ENCODE measurements at regions not wholly inside any gene's neighbourhood (a gene's known extent, or its start where the extent isn't known, plus 50 kb on each side); places are given as distances from the start of the nearest gene placed in this dataset.

GRCh38 chr16:86683441-86684194, 105.3 kb downstream of the FOXL1 start:
- no peak for ATAC-seq

- ATAC-seq: no peak
Observed at GRCh38 chr16:86685076-86685475, 106.7 kb downstream of the FOXL1 start.

- ATAC-seq: no peak
Observed at GRCh38 chr16:86690970-86691369, 112.6 kb downstream of the FOXL1 start.

- ATAC-seq: no peak
Observed at GRCh38 chr16:86692426-86692825, 114.1 kb downstream of the FOXL1 start.

- no peak for ATAC-seq
Observed at GRCh38 chr16:86693033-86693432, 114.7 kb downstream of the FOXL1 start.

GRCh38 chr16:86697715-86698114, 119.4 kb downstream of the FOXL1 start:
- ATAC-seq: no peak

- no peak for ATAC-seq
Observed at GRCh38 chr16:86700046-86700945, 121.9 kb downstream of the FOXL1 start.

GRCh38 chr16:86701286-86701975, 123.1 kb downstream of the FOXL1 start:
- ATAC-seq: no peak

GRCh38 chr16:86702824-86703588, 124.7 kb downstream of the FOXL1 start:
- ATAC-seq: no peak

- ATAC-seq: no peak
Observed at GRCh38 chr16:86704516-86704915, 126.2 kb downstream of the FOXL1 start.

- ATAC-seq: no peak
Observed at GRCh38 chr16:86706726-86707125, 128.4 kb downstream of the FOXL1 start.

GRCh38 chr16:86707171-86707570, 128.8 kb downstream of the FOXL1 start:
- no peak for ATAC-seq

GRCh38 chr16:86707581-86707980, 129.2 kb downstream of the FOXL1 start:
- ATAC-seq: no peak

- ATAC-seq: no peak
Observed at GRCh38 chr16:86708431-86708830, 130.1 kb downstream of the FOXL1 start.

GRCh38 chr16:86709103-86709502, 130.8 kb downstream of the FOXL1 start:
- no peak for ATAC-seq

GRCh38 chr16:86709902-86710601, 131.7 kb downstream of the FOXL1 start:
- no peak for ATAC-seq

GRCh38 chr16:86710602-86710950, 132.2 kb downstream of the FOXL1 start:
- no peak for ATAC-seq

GRCh38 chr16:86712158-86713009, 134.0 kb downstream of the FOXL1 start:
- ATAC-seq: no peak

GRCh38 chr16:86713021-86713631, 134.8 kb downstream of the FOXL1 start:
- ATAC-seq: no peak

- no peak for ATAC-seq
Observed at GRCh38 chr16:86714166-86714565, 135.8 kb downstream of the FOXL1 start.

GRCh38 chr16:86716649-86717048, 138.3 kb downstream of the FOXL1 start:
- no peak for ATAC-seq
